ENCODE measurements at regions not wholly inside any gene's neighbourhood (a gene's known extent, or its start where the extent isn't known, plus 50 kb on each side); places are given as distances from the start of the nearest gene placed in this dataset.

DNA sequence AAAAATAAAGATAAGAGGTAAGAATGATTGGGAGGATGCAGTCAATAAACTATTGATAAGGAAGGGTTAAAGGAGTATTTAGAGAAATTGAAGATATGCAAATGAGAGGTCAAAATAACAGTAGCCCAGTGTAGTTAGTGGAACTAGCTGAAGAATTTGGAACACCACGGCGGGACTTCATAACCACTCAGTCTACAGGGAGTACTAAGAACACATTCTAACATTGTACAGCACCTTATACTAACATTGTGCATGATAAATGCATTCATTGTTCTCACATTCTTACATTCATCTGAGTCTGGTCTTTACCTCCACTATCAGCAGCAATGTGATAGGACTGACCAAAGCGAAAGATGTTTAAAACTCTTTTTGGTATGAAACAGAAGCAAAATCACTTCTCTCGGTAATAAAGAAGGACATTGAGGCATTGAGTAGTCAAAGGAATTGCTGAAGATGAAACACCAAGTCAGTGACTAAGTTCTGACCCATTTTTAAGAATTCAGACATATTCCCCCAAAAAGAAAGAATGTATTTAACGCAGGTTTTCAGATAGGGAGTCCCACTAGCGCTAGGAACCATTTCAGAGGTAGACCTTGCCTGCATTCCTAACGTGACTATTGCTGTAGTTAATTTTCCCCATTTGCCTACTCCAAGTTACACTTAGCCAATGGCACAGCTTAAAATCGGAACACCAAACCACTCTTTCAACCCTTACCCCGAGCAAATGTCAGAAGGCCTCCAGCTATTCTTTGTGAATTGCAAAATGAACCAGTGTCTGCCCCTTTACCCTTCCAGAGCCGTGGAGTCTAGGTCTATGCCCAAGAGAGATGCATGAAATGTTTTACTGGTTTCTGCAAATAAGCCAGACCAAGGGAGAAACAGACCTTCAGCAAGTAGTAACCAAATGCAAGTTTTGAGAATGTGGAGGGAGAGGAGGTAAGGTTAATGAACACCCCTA is 108.8 kb upstream of the IRF2BP2 start:
- 89% methylated on average over 3 of the region's 10 CpGs for WGBS (ENCODE audit: insufficient coverage)
- Histone ChIP-seq H3K27me3 (ENCODE audit: control insufficient read depth in 2 of 2, insufficient read depth in 2 of 2, low read length in 2 of 2) (no peaks in the 10 kb centered on the region), H3K27ac (ENCODE audit: low read depth in 1 of 2, low read length in 2 of 2) (no peak overlapping the region), H3K36me3 (replicated peaks in 1 of 2; ENCODE audit: control insufficient read depth in 1 of 2, insufficient read depth in 2 of 2, low read length in 2 of 2) (no peaks in the 10 kb centered on the region), H4K20me1 (ENCODE audit: insufficient read depth, low read length) (no peaks in the 10 kb centered on the region), H3K4me2 (replicated peaks; ENCODE audit: extremely low read depth, low read length, poor library complexity, severe bottlenecking) (no peak overlapping the region), H3K4me1 (ENCODE audit: control insufficient read depth in 1 of 2, insufficient read depth in 2 of 2, low read length in 2 of 2) (peaks cover 48 to 50% of the 10 kb centered on the region in 2 donors), H2AFZ (ENCODE audit: insufficient read depth, low read depth, low read length, poor library complexity, severe bottlenecking) (no peak overlapping the region), H3K4me3 (replicated peaks in 1 of 3; ENCODE audit: low read depth in 2 of 3, low read length in 3 of 3) (no peak overlapping the region), H3K9me3 (replicated peaks in 1 of 2; ENCODE audit: control insufficient read depth in 1 of 2, insufficient read depth in 1 of 2, low read length in 2 of 2) (no peaks in the 10 kb centered on the region), H3K9ac (ENCODE audit: insufficient read depth, low read length, poor library complexity, severe bottlenecking) (no peak overlapping the region), H3K79me2 (ENCODE audit: insufficient read depth, low read length) (no peaks in the 10 kb centered on the region)
- H3K36me3 Mint-ChIP-seq, result no peaks in the 10 kb centered on the region
- H3K4me1 Mint-ChIP-seq, result peaks cover 56% of the 10 kb centered on the region
- intact Hi-C loops (cut with micrococcal nuclease), result no loop called here
- peaks cover 0 to 6% (median 2%) of the 10 kb centered on the region in 3 donors for H3K27me3 Mint-ChIP-seq (ENCODE audit: low read depth in 3 of 3)
- DNase-seq, result no peak
- TF ChIP-seq CTCF (IDR thresholded peaks at IDR 0.05), result no peak
- no peaks in the 10 kb centered on the region for H3K9me3 Mint-ChIP-seq
- no peak overlapping the region for H3K4me3 Mint-ChIP-seq
- peak overlapping the region in 1 of 7 donors; percentile 5 for H3K27ac Mint-ChIP-seq

GRCh38 chr1:234716908-234717375 is 107.0 kb upstream of the IRF2BP2 start:
- no peaks in the 10 kb centered on the region for H3K9me3 ChIP-seq (replicated peaks in 1 of 2; ENCODE audit: control insufficient read depth in 1 of 2, insufficient read depth in 1 of 2, low read length in 2 of 2)
- H3K36me3 Mint-ChIP-seq, result no peaks in the 10 kb centered on the region
- H3K9me3 Mint-ChIP-seq, result no peaks in the 10 kb centered on the region
- H3K4me1 Mint-ChIP-seq, result peaks cover 40% of the 10 kb centered on the region
- H3K4me3 Mint-ChIP-seq, result no peak overlapping the region
- no peak for TF ChIP-seq CTCF (IDR thresholded peaks at IDR 0.05)
- H3K36me3 ChIP-seq (replicated peaks in 1 of 2; ENCODE audit: control insufficient read depth in 1 of 2, insufficient read depth in 2 of 2, low read length in 2 of 2), result no peaks in the 10 kb centered on the region
- no peaks in the 10 kb centered on the region for H3K27me3 ChIP-seq (ENCODE audit: control insufficient read depth in 2 of 2, insufficient read depth in 2 of 2, low read length in 2 of 2)
- H2AFZ ChIP-seq (ENCODE audit: insufficient read depth, low read depth, low read length, poor library complexity, severe bottlenecking), result no peak overlapping the region
- WGBS (ENCODE audit: insufficient coverage), result 89% methylated on average over 10 of the region's 15 CpGs
- H3K4me1 ChIP-seq (ENCODE audit: control insufficient read depth in 1 of 2, insufficient read depth in 2 of 2, low read length in 2 of 2), result peaks cover 30 to 31% of the 10 kb centered on the region in 2 donors
- no peaks in the 10 kb centered on the region for H4K20me1 ChIP-seq (ENCODE audit: insufficient read depth, low read length)
- no peak overlapping the region for H3K27ac ChIP-seq (ENCODE audit: low read depth in 1 of 2, low read length in 2 of 2)
- H3K27ac Mint-ChIP-seq, result no peak overlapping the region
- H3K4me2 ChIP-seq (replicated peaks; ENCODE audit: extremely low read depth, low read length, poor library complexity, severe bottlenecking), result no peak overlapping the region
- no peak overlapping the region for H3K9ac ChIP-seq (ENCODE audit: insufficient read depth, low read length, poor library complexity, severe bottlenecking)
- H3K4me3 ChIP-seq (replicated peaks in 1 of 3; ENCODE audit: low read depth in 2 of 3, low read length in 3 of 3), result no peak overlapping the region
- H3K79me2 ChIP-seq (ENCODE audit: insufficient read depth, low read length), result no peaks in the 10 kb centered on the region
- DNase-seq, result no peak
- intact Hi-C loops (cut with micrococcal nuclease), result no loop called here
- H3K27me3 Mint-ChIP-seq (ENCODE audit: low read depth in 3 of 3), result peaks cover 0 to 6% (median 2%) of the 10 kb centered on the region in 3 donors

Measured in CD14-positive monocyte (primary cell).